ENCODE measurements at regions not wholly inside any gene's neighbourhood (a gene's known extent, or its start where the extent isn't known, plus 50 kb on each side); places are given as distances from the start of the nearest gene placed in this dataset.

- no peak for TF ChIP-seq ZNF274 (IDR thresholded peaks at IDR 0.05; ENCODE audit: low read depth, low read length)
- no peak overlapping the region for H3K4me3 ChIP-seq (ENCODE audit: low read length)
These were observed 52.9 kb upstream of the RNU6-1 start for GRCh38 chr15:67892559-67893377.

GRCh38 chr15:67895237-67895636 is 55.4 kb upstream of the RNU6-1 start:
- no peak for TF ChIP-seq ZNF274 (IDR thresholded peaks at IDR 0.05; ENCODE audit: low read depth, low read length)
- no peak overlapping the region for H3K4me3 ChIP-seq (ENCODE audit: low read length)

GRCh38 chr15:67897646-67898339 is 57.9 kb upstream of the RNU6-1 start:
- no peak for TF ChIP-seq ZNF274 (IDR thresholded peaks at IDR 0.05; ENCODE audit: low read depth, low read length)

GRCh38 chr15:67899596-67900283 is 59.9 kb upstream of the RNU6-1 start:
- H3K4me3 ChIP-seq (ENCODE audit: low read length): no peak overlapping the region
- TF ChIP-seq ZNF274 (IDR thresholded peaks at IDR 0.05; ENCODE audit: low read depth, low read length): no peak

More at GRCh38 chr15:67897646-67898339, 57.9 kb upstream of the RNU6-1 start:
- no peak overlapping the region for H3K4me3 ChIP-seq (ENCODE audit: low read length)

- no peak for TF ChIP-seq ZNF274 (IDR thresholded peaks at IDR 0.05; ENCODE audit: low read depth, low read length)
- no peak overlapping the region for H3K4me3 ChIP-seq (ENCODE audit: low read length)
These were observed 60.8 kb upstream of the RNU6-1 start for GRCh38 chr15:67900621-67901147.

GRCh38 chr15:67901922-67902321 is 62.1 kb upstream of the RNU6-1 start:
- TF ChIP-seq ZNF274 (IDR thresholded peaks at IDR 0.05; ENCODE audit: low read depth, low read length): no peak
- H3K4me3 ChIP-seq (ENCODE audit: low read length): no peak overlapping the region

- no peak overlapping the region for H3K4me3 ChIP-seq (ENCODE audit: low read length)
- TF ChIP-seq ZNF274 (IDR thresholded peaks at IDR 0.05; ENCODE audit: low read depth, low read length): no peak
These were observed 62.7 kb upstream of the RNU6-1 start for GRCh38 chr15:67902579-67903009.

- no peak for TF ChIP-seq ZNF274 (IDR thresholded peaks at IDR 0.05; ENCODE audit: low read depth, low read length)
- H3K4me3 ChIP-seq (ENCODE audit: low read length): no peak overlapping the region
These were observed 63.9 kb upstream of the RNU6-1 start for GRCh38 chr15:67903708-67904107.

GRCh38 chr15:67905628-67906027 is 65.8 kb upstream of the RNU6-1 start:
- TF ChIP-seq ZNF274 (IDR thresholded peaks at IDR 0.05; ENCODE audit: low read depth, low read length): no peak
- no peak overlapping the region for H3K4me3 ChIP-seq (ENCODE audit: low read length)

GRCh38 chr15:67906382-67906781 is 66.5 kb upstream of the RNU6-1 start:
- TF ChIP-seq ZNF274 (IDR thresholded peaks at IDR 0.05; ENCODE audit: low read depth, low read length): no peak
- no peak overlapping the region for H3K4me3 ChIP-seq (ENCODE audit: low read length)

- TF ChIP-seq ZNF274 (IDR thresholded peaks at IDR 0.05; ENCODE audit: low read depth, low read length): no peak
- no peak overlapping the region for H3K4me3 ChIP-seq (ENCODE audit: low read length)
These were observed 67.4 kb upstream of the RNU6-1 start for GRCh38 chr15:67907184-67907723.

- TF ChIP-seq ZNF274 (IDR thresholded peaks at IDR 0.05; ENCODE audit: low read depth, low read length): no peak
These were observed 68.9 kb upstream of the RNU6-1 start for GRCh38 chr15:67908756-67909155.

GRCh38 chr15:67911727-67912126 is 71.9 kb upstream of the RNU6-1 start:
- H3K4me3 ChIP-seq (ENCODE audit: low read length): no peak overlapping the region
- TF ChIP-seq ZNF274 (IDR thresholded peaks at IDR 0.05; ENCODE audit: low read depth, low read length): no peak

More at GRCh38 chr15:67908756-67909155, 68.9 kb upstream of the RNU6-1 start:
- H3K4me3 ChIP-seq (ENCODE audit: low read length): no peak overlapping the region

GRCh38 chr15:67914028-67914427 is 74.2 kb upstream of the RNU6-1 start:
- no peak for TF ChIP-seq ZNF274 (IDR thresholded peaks at IDR 0.05; ENCODE audit: low read depth, low read length)
- H3K4me3 ChIP-seq (ENCODE audit: low read length): no peak overlapping the region

All from GM08714 (cell line).